ENCODE measurements at regions not wholly inside any gene's neighbourhood (a gene's known extent, or its start where the extent isn't known, plus 50 kb on each side); places are given as distances from the start of the nearest gene placed in this dataset.

DNA sequence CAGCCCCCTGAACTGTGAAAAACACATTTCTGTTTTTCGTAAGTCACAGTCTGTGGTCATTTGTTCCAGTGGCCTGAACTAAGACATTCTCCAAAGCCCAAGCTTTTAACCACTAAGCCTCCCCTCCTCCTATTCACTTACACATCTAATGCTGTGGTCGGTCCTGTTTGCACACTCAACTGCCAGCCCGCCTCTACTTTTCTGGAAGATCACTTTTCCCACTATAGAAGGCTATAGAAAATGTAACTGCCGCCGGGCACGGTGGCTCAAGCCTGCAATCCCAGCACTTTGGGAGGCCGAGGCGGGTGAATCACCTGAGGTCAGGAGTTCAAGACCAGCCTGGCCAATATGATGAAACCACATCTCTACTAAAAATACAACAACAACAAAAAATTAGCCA lies 524.7 kb upstream of the TMEM132C start:
- no peak overlapping the region for H3K4me3 Mint-ChIP-seq
- intact Hi-C loops (cut with micrococcal nuclease) = no loop called here
- no peaks in the 10 kb centered on the region for H3K4me1 Mint-ChIP-seq (ENCODE audit: low read depth)
- H3K9me3 Mint-ChIP-seq = peaks cover 12% of the 10 kb centered on the region
- H3K36me3 Mint-ChIP-seq (ENCODE audit: low read depth) = no peaks in the 10 kb centered on the region
- no peak for DNase-seq (ENCODE audit: low spot score)
- H3K27me3 Mint-ChIP-seq (ENCODE audit: insufficient read depth) = no peaks in the 10 kb centered on the region
- H3K27ac Mint-ChIP-seq = no peak overlapping the region

DNA sequence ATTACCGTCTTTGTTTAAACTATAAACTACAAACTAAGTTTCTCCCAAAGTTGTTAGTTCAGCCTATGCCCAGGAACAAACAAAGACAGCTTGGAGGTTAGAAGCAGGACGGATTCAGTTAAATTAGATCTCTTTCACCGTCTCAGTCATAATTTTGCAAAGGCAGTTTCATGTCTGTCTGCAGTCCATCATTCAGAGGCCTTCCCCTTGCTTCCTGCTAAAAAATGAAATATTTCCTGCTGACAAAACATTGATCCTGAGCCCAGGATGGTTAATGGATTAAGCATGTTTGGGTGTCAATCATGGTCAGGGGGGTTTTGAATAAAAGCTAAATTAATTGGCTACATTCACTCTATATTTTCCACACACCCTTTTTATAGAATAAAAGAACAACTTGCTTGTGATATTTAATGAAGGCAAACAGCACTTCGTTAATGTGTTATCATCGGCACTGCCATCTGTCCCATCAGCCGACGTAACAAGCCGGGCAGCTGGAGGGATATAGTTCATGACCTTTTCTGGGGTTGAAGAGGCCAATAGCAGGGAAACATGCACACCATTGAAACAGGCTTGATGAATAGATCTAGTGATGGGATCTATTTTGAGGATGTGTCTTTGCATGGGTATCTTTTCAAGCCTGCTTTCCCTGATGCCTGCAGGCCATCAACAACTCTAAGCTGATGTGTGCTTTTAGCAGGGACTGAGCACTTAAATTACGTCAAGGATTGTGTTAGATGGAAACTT lies 521.3 kb upstream of the TMEM132C start:
- no peak for DNase-seq (ENCODE audit: low spot score)
- no peak overlapping the region for H3K4me3 Mint-ChIP-seq
- peaks cover 13% of the 10 kb centered on the region for H3K9me3 Mint-ChIP-seq
- H3K36me3 Mint-ChIP-seq (ENCODE audit: low read depth) = no peaks in the 10 kb centered on the region
- no peaks in the 10 kb centered on the region for H3K4me1 Mint-ChIP-seq (ENCODE audit: low read depth)
- intact Hi-C loops (cut with micrococcal nuclease) = no loop called here
- no peak overlapping the region for H3K27ac Mint-ChIP-seq
- H3K27me3 Mint-ChIP-seq (ENCODE audit: insufficient read depth) = no peaks in the 10 kb centered on the region

DNA sequence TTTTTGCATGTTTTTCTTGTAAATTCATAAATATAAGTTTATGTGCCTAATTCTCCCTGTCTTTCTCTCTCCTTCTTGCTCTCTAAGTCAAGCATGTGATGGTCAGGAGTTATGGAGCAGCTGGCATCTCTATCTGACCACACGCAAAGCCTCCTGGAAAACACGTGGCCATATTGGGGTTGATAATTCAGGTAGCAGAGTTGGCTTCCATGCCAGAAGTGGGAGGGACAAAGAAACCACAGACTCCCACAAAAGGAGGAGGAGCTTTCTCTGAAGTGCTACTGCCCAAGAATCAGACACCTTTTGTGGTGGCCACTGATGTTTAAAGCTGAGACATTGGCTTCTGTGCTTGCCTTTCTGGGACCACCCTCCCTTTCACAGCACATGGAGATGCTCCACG lies 517.6 kb upstream of the TMEM132C start:
- intact Hi-C loops (cut with micrococcal nuclease) = no loop called here
- Mint-ChIP-seq H3K4me3 (no peak overlapping the region), H3K4me1 (ENCODE audit: low read depth) (no peaks in the 10 kb centered on the region), H3K27ac (no peak overlapping the region), H3K36me3 (ENCODE audit: low read depth) (no peaks in the 10 kb centered on the region), H3K9me3 (peaks cover 13% of the 10 kb centered on the region), H3K27me3 (ENCODE audit: insufficient read depth) (no peaks in the 10 kb centered on the region)
- DNase-seq (ENCODE audit: low spot score) = no peak

DNA sequence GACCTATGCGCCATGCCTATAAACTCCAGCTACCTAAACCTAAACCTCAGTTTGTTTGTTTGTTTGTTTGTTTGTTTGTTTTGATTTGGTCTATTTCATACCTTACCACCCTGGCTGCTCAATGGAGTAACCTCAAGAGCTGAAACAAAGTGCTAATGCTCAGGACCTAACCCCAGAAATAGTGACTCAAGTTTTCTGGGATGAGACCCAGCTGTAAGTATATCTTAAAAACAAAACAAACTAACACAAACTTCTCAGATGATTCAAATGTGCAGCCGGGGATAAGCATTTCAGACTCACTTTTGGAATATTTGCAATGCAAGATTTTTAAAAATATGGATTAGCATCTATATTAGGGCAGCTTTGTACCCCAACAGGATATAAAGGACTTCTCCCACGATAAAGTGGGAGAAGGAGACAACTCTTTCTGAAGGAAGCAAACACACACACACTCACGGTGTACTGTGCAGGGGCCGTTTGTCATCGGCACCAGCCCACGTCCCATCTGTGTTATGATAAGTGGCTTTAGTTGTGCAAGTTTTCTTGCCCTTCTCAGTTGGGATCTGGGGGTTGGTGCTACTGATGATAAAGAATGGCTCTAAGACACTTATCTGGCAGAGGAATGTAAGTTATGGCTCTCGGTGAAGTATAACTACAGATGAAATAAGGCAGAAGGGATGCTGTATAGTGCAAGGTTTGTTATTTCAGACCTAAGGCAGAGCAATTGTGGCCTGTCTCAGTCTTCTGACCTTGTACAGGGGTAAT lies 516.7 kb upstream of the TMEM132C start:
- H3K36me3 Mint-ChIP-seq (ENCODE audit: low read depth) = no peaks in the 10 kb centered on the region
- no peak for DNase-seq (ENCODE audit: low spot score)
- H3K4me1 Mint-ChIP-seq (ENCODE audit: low read depth) = no peaks in the 10 kb centered on the region
- no peak overlapping the region for H3K4me3 Mint-ChIP-seq
- no peaks in the 10 kb centered on the region for H3K27me3 Mint-ChIP-seq (ENCODE audit: insufficient read depth)
- intact Hi-C loops (cut with micrococcal nuclease) = no loop called here
- H3K27ac Mint-ChIP-seq = no peak overlapping the region
- peaks cover 16% of the 10 kb centered on the region for H3K9me3 Mint-ChIP-seq

DNA sequence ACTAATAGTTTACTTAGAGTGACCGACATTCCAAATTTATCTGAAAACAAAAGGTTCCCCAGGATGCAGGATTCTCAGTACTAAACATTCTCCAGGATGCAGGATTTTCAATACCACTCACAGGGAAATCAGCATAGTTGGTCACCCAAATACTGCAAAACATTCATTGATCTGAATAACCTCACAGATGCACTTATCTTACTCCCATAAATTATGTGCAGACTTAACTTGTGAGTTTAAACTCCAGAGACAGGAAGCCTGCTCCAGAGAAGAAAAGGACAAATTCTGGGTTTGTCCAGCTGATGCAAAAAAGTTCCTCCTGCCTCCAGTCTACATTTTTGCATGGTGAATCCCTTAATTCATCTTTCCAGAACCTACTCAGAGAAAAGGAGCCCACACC lies 514.2 kb upstream of the TMEM132C start:
- no peak overlapping the region for H3K27ac Mint-ChIP-seq
- intact Hi-C loops (cut with micrococcal nuclease) = no loop called here

DNA sequence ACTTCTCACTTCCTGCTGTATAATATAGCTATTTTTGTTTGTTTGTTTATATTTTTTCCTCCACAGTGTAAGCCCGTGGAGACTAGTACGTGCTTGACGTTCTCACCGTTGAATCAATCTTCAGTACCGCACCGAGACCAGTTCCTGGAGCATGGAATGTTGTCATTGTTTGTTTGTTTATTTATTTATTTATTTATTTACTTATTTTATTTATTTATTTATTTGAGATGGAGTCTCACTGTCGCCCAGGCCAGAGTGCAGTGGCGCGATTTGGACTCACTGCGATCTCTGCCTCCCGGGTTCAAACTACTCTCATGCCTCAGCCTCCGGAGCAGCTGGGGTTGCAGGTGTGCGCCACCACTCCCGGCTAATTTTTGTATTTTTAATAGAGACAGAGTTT lies 506.6 kb upstream of the TMEM132C start:
- Mint-ChIP-seq H3K36me3 (ENCODE audit: low read depth) (no peaks in the 10 kb centered on the region), H3K4me1 (ENCODE audit: low read depth) (no peaks in the 10 kb centered on the region), H3K9me3 (peaks cover 32% of the 10 kb centered on the region), H3K27ac (no peak overlapping the region), H3K27me3 (ENCODE audit: insufficient read depth) (no peaks in the 10 kb centered on the region), H3K4me3 (no peak overlapping the region)
- intact Hi-C loops (cut with micrococcal nuclease) = no loop called here
- DNase-seq (ENCODE audit: low spot score) = no peak

More for the DNA sequence above, 514.2 kb upstream of the TMEM132C start:
- Mint-ChIP-seq H3K4me3 (no peak overlapping the region), H3K4me1 (ENCODE audit: low read depth) (no peaks in the 10 kb centered on the region), H3K9me3 (peaks cover 26% of the 10 kb centered on the region), H3K36me3 (ENCODE audit: low read depth) (no peaks in the 10 kb centered on the region), H3K27me3 (ENCODE audit: insufficient read depth) (no peaks in the 10 kb centered on the region)
- DNase-seq (ENCODE audit: low spot score) = no peak

DNA sequence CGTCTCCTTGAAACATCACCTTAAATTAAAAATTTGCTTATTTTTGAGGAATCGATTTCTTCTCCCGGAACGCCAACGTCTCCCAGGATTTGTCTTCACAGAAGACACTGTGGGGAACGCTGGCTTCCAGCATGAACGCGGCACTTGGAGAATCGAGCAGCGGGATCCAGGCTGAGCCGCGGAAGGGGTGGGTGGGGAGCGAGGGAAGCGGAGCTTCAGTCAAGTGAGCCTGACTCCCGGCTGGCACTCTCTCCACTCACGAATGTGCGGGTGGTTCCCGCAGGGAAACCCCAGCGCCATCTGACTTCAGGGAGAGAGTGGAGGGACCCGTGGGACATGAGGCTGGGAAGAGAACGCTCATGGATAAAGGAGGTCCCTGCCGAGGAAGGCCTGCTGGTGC lies 506.0 kb upstream of the TMEM132C start:
- H3K27ac Mint-ChIP-seq = no peak overlapping the region
- H3K4me3 Mint-ChIP-seq = no peak overlapping the region
- no peaks in the 10 kb centered on the region for H3K4me1 Mint-ChIP-seq (ENCODE audit: low read depth)

DNA sequence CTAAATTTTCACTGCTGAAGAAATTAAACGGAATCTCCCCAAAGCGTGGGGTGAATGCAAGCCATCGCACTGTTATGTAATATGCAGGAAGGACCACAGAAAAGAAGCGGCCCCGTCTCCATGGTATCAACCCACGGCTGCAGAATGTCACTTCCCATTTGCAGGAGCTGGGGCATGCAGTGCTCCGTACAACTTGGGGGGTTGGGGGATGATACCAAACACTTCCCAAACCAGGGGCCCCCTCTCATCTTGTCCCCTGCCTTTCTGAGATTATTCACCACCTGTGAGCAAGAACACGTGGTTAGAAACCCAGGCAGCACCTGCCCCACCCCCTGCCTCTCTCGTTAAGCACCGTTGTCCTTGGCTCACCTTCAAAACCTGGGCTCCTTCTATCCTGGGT lies 505.1 kb upstream of the TMEM132C start:
- Mint-ChIP-seq H3K27me3 (ENCODE audit: insufficient read depth) (no peaks in the 10 kb centered on the region), H3K9me3 (peaks cover 24% of the 10 kb centered on the region), H3K27ac (no peak overlapping the region), H3K36me3 (ENCODE audit: low read depth) (no peaks in the 10 kb centered on the region), H3K4me1 (ENCODE audit: low read depth) (no peaks in the 10 kb centered on the region), H3K4me3 (no peak overlapping the region)
- intact Hi-C loops (cut with micrococcal nuclease) = no loop called here
- no peak for DNase-seq (ENCODE audit: low spot score)

More for the DNA sequence above, 506.0 kb upstream of the TMEM132C start:
- Mint-ChIP-seq H3K27me3 (ENCODE audit: insufficient read depth) (no peaks in the 10 kb centered on the region), H3K36me3 (ENCODE audit: low read depth) (no peaks in the 10 kb centered on the region), H3K9me3 (peaks cover 32% of the 10 kb centered on the region)
- intact Hi-C loops (cut with micrococcal nuclease) = no loop called here
- no peak for DNase-seq (ENCODE audit: low spot score)

DNA sequence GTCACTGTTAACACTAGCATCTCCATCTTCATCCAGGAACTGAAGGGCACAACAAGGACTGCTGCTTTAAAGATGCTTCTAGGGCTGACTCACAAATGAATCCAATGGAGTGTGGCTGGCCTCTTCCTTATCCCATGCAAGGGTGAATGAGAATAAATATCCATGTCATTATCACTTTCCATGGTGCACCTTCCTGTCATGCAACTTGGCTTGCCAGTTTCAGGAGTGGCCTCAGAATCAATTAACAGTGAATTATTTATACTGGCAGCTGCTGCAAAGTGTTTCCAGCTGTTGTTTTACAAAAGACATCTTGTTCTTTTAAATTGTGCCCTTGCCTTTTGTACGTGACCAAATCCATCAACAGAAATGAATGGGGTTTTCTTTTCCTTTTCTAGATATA lies 499.3 kb upstream of the TMEM132C start:
- no peak for DNase-seq (ENCODE audit: low spot score)
- Mint-ChIP-seq H3K4me1 (ENCODE audit: low read depth) (no peaks in the 10 kb centered on the region), H3K9me3 (peaks cover 25% of the 10 kb centered on the region), H3K36me3 (ENCODE audit: low read depth) (no peaks in the 10 kb centered on the region), H3K27ac (no peak overlapping the region), H3K4me3 (no peak overlapping the region), H3K27me3 (ENCODE audit: insufficient read depth) (no peaks in the 10 kb centered on the region)
- intact Hi-C loops (cut with micrococcal nuclease) = no loop called here

DNA sequence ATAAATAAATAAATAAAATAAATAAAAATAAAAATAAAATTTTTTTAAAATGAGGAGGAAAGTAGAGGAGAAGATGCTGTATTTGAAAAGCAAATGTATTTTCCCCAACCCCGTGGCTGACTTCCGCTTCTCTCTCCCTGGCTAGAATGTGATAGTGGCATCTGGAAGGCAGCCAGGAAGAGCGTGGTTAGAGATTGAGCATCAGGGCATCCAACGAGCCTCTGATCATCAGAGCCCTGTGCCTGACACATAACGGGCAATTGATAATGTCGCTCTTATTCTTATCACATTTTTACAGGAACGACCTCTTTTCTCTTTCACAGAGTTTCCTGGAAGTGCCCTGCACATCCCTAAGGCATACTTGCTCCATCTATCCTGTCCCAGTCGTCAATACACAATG lies 496.9 kb upstream of the TMEM132C start:
- no peak overlapping the region for H3K27ac Mint-ChIP-seq
- no peaks in the 10 kb centered on the region for H3K27me3 Mint-ChIP-seq (ENCODE audit: insufficient read depth)
- intact Hi-C loops (cut with micrococcal nuclease) = no loop called here
- no peaks in the 10 kb centered on the region for H3K36me3 Mint-ChIP-seq (ENCODE audit: low read depth)
- H3K4me3 Mint-ChIP-seq = no peak overlapping the region
- H3K4me1 Mint-ChIP-seq (ENCODE audit: low read depth) = no peaks in the 10 kb centered on the region
- no peak for DNase-seq (ENCODE audit: low spot score)
- peaks cover 14% of the 10 kb centered on the region for H3K9me3 Mint-ChIP-seq

DNA sequence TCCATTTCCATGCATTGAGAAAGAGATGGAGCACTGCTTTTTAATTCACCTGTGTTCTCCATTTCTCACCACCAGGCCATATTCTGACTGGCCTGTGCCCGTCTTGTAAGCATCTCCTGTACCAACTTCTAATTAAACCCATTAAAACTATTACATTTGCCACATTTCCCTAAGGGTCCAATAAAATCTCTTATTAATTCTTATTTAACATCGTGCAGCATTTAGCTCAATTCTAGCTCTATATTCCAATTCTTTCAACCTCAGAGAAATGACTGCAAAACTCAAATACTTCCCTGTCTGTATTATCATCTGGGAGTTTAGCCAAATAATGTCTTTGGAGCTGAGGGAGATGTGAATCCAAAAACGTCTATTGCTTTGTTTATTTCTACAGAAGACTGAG lies 495.4 kb upstream of the TMEM132C start:
- intact Hi-C loops (cut with micrococcal nuclease) = no loop called here
- Mint-ChIP-seq H3K27me3 (ENCODE audit: insufficient read depth) (no peaks in the 10 kb centered on the region), H3K36me3 (ENCODE audit: low read depth) (no peaks in the 10 kb centered on the region), H3K27ac (no peak overlapping the region), H3K4me3 (no peak overlapping the region), H3K9me3 (peaks cover 14% of the 10 kb centered on the region), H3K4me1 (ENCODE audit: low read depth) (no peaks in the 10 kb centered on the region)
- no peak for DNase-seq (ENCODE audit: low spot score)

DNA sequence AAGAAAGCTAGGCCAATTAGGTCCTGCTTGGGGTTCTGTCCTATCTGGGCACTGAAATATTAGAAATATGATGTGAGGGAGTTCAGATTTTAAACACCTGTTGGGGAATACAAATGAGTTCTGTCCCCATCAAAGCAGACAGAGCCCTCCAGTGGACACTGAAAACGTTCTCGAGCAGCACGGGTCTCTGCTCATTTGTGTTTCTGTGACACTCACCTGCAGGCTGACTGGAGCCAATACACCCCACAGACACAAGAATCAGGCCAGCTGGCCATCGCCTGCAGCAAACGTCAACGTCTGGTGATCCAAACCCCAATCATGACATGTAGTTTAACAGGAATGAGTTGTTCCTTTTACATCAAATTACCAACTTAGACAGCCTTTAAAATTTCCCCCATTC lies 493.4 kb upstream of the TMEM132C start:
- DNase-seq (ENCODE audit: low spot score) = no peak

DNA sequence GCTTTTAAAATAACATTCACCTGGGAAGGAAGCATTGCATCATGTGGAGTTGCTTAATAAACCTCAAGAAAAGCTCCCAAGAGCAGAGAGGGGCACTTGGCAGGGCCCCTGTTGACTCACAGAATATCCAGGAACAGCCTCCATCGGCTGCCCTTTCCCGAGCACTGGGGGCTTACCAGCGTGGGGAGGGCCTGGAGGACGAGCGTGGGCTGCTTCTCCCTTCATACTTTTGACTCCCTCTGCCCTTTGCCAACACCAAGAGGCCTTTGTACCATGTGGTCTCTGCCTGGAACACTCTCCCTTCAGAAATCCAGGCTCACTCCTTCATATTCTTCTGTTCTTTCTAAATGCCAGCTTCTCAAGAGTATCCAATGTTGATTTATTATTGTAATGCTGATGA lies 492.1 kb upstream of the TMEM132C start:
- intact Hi-C loops (cut with micrococcal nuclease) = no loop called here
- peaks cover 25% of the 10 kb centered on the region for H3K9me3 Mint-ChIP-seq
- H3K27me3 Mint-ChIP-seq (ENCODE audit: insufficient read depth) = no peaks in the 10 kb centered on the region
- H3K27ac Mint-ChIP-seq = no peak overlapping the region
- H3K4me1 Mint-ChIP-seq (ENCODE audit: low read depth) = no peaks in the 10 kb centered on the region
- no peaks in the 10 kb centered on the region for H3K36me3 Mint-ChIP-seq (ENCODE audit: low read depth)
- H3K4me3 Mint-ChIP-seq = no peak overlapping the region
- no peak for DNase-seq (ENCODE audit: low spot score)

More for the DNA sequence above, 493.4 kb upstream of the TMEM132C start:
- no peaks in the 10 kb centered on the region for H3K4me1 Mint-ChIP-seq (ENCODE audit: low read depth)
- H3K27me3 Mint-ChIP-seq (ENCODE audit: insufficient read depth) = no peaks in the 10 kb centered on the region
- intact Hi-C loops (cut with micrococcal nuclease) = no loop called here
- no peak overlapping the region for H3K4me3 Mint-ChIP-seq
- no peak overlapping the region for H3K27ac Mint-ChIP-seq
- no peaks in the 10 kb centered on the region for H3K36me3 Mint-ChIP-seq (ENCODE audit: low read depth)
- H3K9me3 Mint-ChIP-seq = peaks cover 18% of the 10 kb centered on the region
